IMR-90 (cell line): ENCODE measurements at regions not wholly inside any gene's neighbourhood (a gene's known extent, or its start where the extent isn't known, plus 50 kb on each side); places are given as distances from the start of the nearest gene placed in this dataset.
A peak's percentile ranks its signal among the peaks of the same experiment; 100 is the strongest.

Experiments
- ATAC-seq: fragments of 200-7000 bp; cut with Tn5 transposase; 2 replicates; pipeline ENCODE4 v1.9.1; 2020; ENCODE audit warnings: low read depth, mild to moderate bottlenecking, moderate library complexity
- BruUV-seq: library from RNA; stranded (reverse); fragments of 400-500 nt; replicated peaks from 2 replicates; lab custom pipeline; 2021; lab: Mats Ljungman, UMichigan
- CTCF ChIA-PET: fragments of 300-600 bp; formaldehyde crosslinking; extraction: SDS; loops from one replicate; lab custom pipeline; 2021; ENCODE audit warnings: antibody characterized with exemption; lab: Yijun Ruan, JAX
- POLR2A ChIA-PET: fragments of 300-600 bp; sonication (Branson Sonifier 250); formaldehyde crosslinking; loops from one replicate; lab custom pipeline; 2022; ENCODE audit warnings: antibody characterized with exemption; ENCODE audit not compliant: unreplicated experiment; lab: Charles Lee
- DNase-seq: peaks from one replicate; pipeline ENCODE4 v3.0.0; 2013
- H2AFZ ChIP-seq: replicated peaks from 2 replicates; pipeline ENCODE3; 2013; ENCODE audit warnings: low read length, mild to moderate bottlenecking; ENCODE audit not compliant: poor library complexity
- H2AK5ac ChIP-seq: 2 replicates; pipeline ENCODE4 v1.6.1; 2013; ENCODE audit warnings: low read depth, low read length, inconsistent platforms
- H2AK9ac ChIP-seq: replicated peaks from 2 replicates; pipeline ENCODE3; 2013; ENCODE audit warnings: mild to moderate bottlenecking, low read depth, low read length, moderate library complexity; ENCODE audit not compliant: poor library complexity
- H2BK120ac ChIP-seq: 2 replicates; pipeline ENCODE4 v1.6.1; 2013; ENCODE audit warnings: low read depth, low read length, inconsistent platforms
- H2BK15ac ChIP-seq: 3 replicates; pipeline ENCODE4 v1.6.1; 2013; ENCODE audit warnings: low read depth, low read length, inconsistent platforms
- H2BK20ac ChIP-seq: 2 replicates; pipeline ENCODE4 v1.6.1; 2013; ENCODE audit warnings: low read depth, mild to moderate bottlenecking, inconsistent platforms, low read length, moderate library complexity
- H2BK5ac ChIP-seq: 2 replicates; pipeline ENCODE4 v1.6.1; 2013; ENCODE audit warnings: mild to moderate bottlenecking, low read depth, low read length, inconsistent platforms; ENCODE audit not compliant: poor library complexity, severe bottlenecking
- H3K14ac ChIP-seq: replicated peaks from 2 replicates; pipeline ENCODE4 v1.6.1; 2013; ENCODE audit warnings: low read depth, low read length, inconsistent platforms
- H3K18ac ChIP-seq: 2 replicates; pipeline ENCODE4 v1.6.1; 2013; ENCODE audit warnings: low read depth, low read length, control low read depth
- H3K23ac ChIP-seq: 2 replicates; pipeline ENCODE4 v1.6.1; 2013; ENCODE audit warnings: low read depth, low read length, inconsistent platforms
- H3K27ac ChIP-seq: 2 replicates; pipeline ENCODE4 v1.5.1; 2013; ENCODE audit warnings: mild to moderate bottlenecking, control low read depth, low read length; ENCODE audit not compliant: insufficient read depth
- H3K27me3 ChIP-seq: 2 replicates; pipeline ENCODE4 v1.6.1; 2013; ENCODE audit warnings: low read length; ENCODE audit not compliant: control insufficient read depth, insufficient read depth
- H3K36me3 ChIP-seq: 2 replicates; pipeline ENCODE4 v1.6.1; 2013; ENCODE audit warnings: low read length, mixed read lengths; ENCODE audit not compliant: control insufficient read depth, insufficient read depth
- H3K4ac ChIP-seq: 2 replicates; pipeline ENCODE4 v1.6.1; 2013; ENCODE audit warnings: low read depth, low read length, inconsistent platforms
- H3K4me1 ChIP-seq: 2 replicates; pipeline ENCODE4 v1.6.1; 2013; ENCODE audit warnings: low read length, mixed read lengths; ENCODE audit not compliant: control insufficient read depth, insufficient read depth
- H3K4me2 ChIP-seq: 2 replicates; pipeline ENCODE4 v1.6.1; 2013; ENCODE audit warnings: low read depth, mild to moderate bottlenecking, control low read depth, low read length, moderate library complexity
- H3K4me3 ChIP-seq: 2 replicates; pipeline ENCODE4 v1.5.1; 2013; ENCODE audit warnings: low read depth, mild to moderate bottlenecking, control low read depth, low read length, moderate library complexity; ENCODE audit not compliant: insufficient read depth
- H3K56ac ChIP-seq: 2 replicates; pipeline ENCODE4 v1.6.1; 2013; ENCODE audit warnings: low read length, inconsistent platforms; ENCODE audit not compliant: insufficient read depth; ENCODE audit errors: extremely low read depth
- H3K79me1 ChIP-seq, 2 experiments: 2 replicates each; pipeline ENCODE4 v1.6.1; 2013; ENCODE audit warnings: low read length in 2 of 2, inconsistent platforms in 1 of 2, low read depth in 1 of 2
- H3K9ac ChIP-seq: 2 replicates; pipeline ENCODE4 v1.6.1; 2013; ENCODE audit warnings: low read depth, low read length, control low read depth
- H3K9me1 ChIP-seq: 2 replicates; pipeline ENCODE4 v1.6.1; 2013; ENCODE audit warnings: low read length, inconsistent platforms; ENCODE audit not compliant: insufficient read depth
- H3K9me3 ChIP-seq: 2 replicates; pipeline ENCODE4 v1.6.1; 2013; ENCODE audit warnings: low read length; ENCODE audit not compliant: control insufficient read depth, insufficient read depth
- H4K20me1 ChIP-seq: 2 replicates; pipeline ENCODE4 v1.6.1; 2013; ENCODE audit warnings: low read length, inconsistent platforms; ENCODE audit not compliant: insufficient read depth
- H4K5ac ChIP-seq: 2 replicates; pipeline ENCODE4 v1.6.1; 2013; ENCODE audit warnings: mild to moderate bottlenecking, low read depth, low read length, control low read depth
- H4K8ac ChIP-seq, 2 experiments: 2 replicates each; pipeline ENCODE4 v1.6.1; 2013; ENCODE audit warnings: low read depth in 2 of 2, low read length in 2 of 2, control low read depth in 1 of 2, inconsistent platforms in 1 of 2
- H4K91ac ChIP-seq: 2 replicates; pipeline ENCODE4 v1.6.1; 2013; ENCODE audit warnings: low read depth, low read length, inconsistent platforms; ENCODE audit not compliant: insufficient read depth
- BHLHE40 ChIP-seq: fragments of 150-350 bp; IDR thresholded peaks from 2 replicates; pipeline ENCODE4 v1.6.1; 2016; ENCODE audit warnings: mild to moderate bottlenecking, low read depth, low read length
- CEBPB ChIP-seq: IDR thresholded peaks from 2 replicates; pipeline ENCODE4 v1.6.1; 2012; ENCODE audit warnings: low read depth, low read length, improper control_type of control experiment
- CHD1 ChIP-seq: IDR thresholded peaks from 2 replicates; pipeline ENCODE4 v1.6.1; 2012; ENCODE audit warnings: low read depth, low read length, improper control_type of control experiment
- FOS ChIP-seq: fragments of 150-350 bp; IDR thresholded peaks from 2 replicates; pipeline ENCODE4 v1.6.1; 2016; ENCODE audit warnings: low read depth, low read length
- MAFK ChIP-seq: IDR thresholded peaks from 2 replicates; pipeline ENCODE4 v1.6.1; 2012; ENCODE audit warnings: low read depth, low read length, improper control_type of control experiment
- MXI1 ChIP-seq: IDR thresholded peaks from 2 replicates; pipeline ENCODE4 v1.6.1; 2012; ENCODE audit warnings: low read depth, mild to moderate bottlenecking, low read length, moderate library complexity, borderline replicate concordance
- POLR2A ChIP-seq: IDR thresholded peaks from 2 replicates; pipeline ENCODE4 v1.6.1; 2012; ENCODE audit warnings: mild to moderate bottlenecking, low read depth, low read length
- RFX5 ChIP-seq: IDR thresholded peaks from 2 replicates; pipeline ENCODE4 v1.8.0; 2012; ENCODE audit warnings: low read depth, mild to moderate bottlenecking, low read length, moderate library complexity
- dilution Hi-C: fragments of 300-500 bp; cut with HindIII; formaldehyde crosslinking; loops from one replicate; pipeline ENCODE4 v1.14.3; 2018; ENCODE audit warnings: low sequenced_read_pairs; ENCODE audit not compliant: unreplicated experiment
- in situ Hi-C: fragments of 300-500 bp; cut with MboI; formaldehyde crosslinking; loops from 3 replicates; pipeline ENCODE4 v1.14.3; 2019; ENCODE audit warnings: low sequenced_read_pairs, inconsistent platforms, mixed read lengths
- intact Hi-C: fragments of 100-400 bp; cut with micrococcal nuclease; formaldehyde crosslinking; loops from 2 replicates; pipeline ENCODE4 v1.10.0; 2022
- TF ChIP-seq, protein P1 (sequence below): fragments of 150-350 bp; IDR thresholded peaks from 2 replicates; pipeline ENCODE4 v1.6.1; 2016; ENCODE audit warnings: low read depth, mild to moderate bottlenecking, low read length, moderate library complexity, borderline replicate concordance

- Histone ChIP-seq H2BK20ac (no peak overlapping the region), H3K4me3 (no peak overlapping the region), H3K4me1 (no peaks in the 10 kb centered on the region), H3K18ac (no peak overlapping the region), H4K8ac (no peak overlapping the region), H3K23ac (no peak overlapping the region), H3K9me1 (no peaks in the 10 kb centered on the region), H3K4me2 (no peak overlapping the region), H2AK5ac (no peak overlapping the region), H4K20me1 (no peaks in the 10 kb centered on the region), H2AK9ac (peak overlapping the region; percentile 52), H3K36me3 (no peaks in the 10 kb centered on the region), H4K91ac (no peak overlapping the region), H3K9me3 (peaks cover 2% of the 10 kb centered on the region), H2AFZ (no peak overlapping the region), H3K27me3 (no peaks in the 10 kb centered on the region), H2BK5ac (no peak overlapping the region), H3K4ac (no peak overlapping the region), H2BK15ac (no peak overlapping the region), H3K27ac (no peak overlapping the region), H3K79me1 (no peaks in the 10 kb centered on the region), H2BK120ac (0 out of 2 replicates have a peak overlapping the region, but pooled peaks have one; percentile 9), H3K9ac (no peak overlapping the region), H3K14ac (no peak overlapping the region), H4K5ac (no peak overlapping the region), H3K56ac (no peak overlapping the region)
- POLR2A ChIA-PET: no interaction called here
- dilution Hi-C loops: no loop called here
- CTCF ChIA-PET: no interaction called here
- in situ Hi-C loops: no loop called here
- ATAC-seq (no peak), DNase-seq (no peak)
- intact Hi-C loops: no loop called here
- TF ChIP-seq POLR2A (no peak), CHD1 (no peak), FOS (no peak), CEBPB (no peak), MAFK (no peak), RFX5 (no peak), BHLHE40 (no peak), MXI1 (no peak)
- TF ChIP-seq, protein P1, sequence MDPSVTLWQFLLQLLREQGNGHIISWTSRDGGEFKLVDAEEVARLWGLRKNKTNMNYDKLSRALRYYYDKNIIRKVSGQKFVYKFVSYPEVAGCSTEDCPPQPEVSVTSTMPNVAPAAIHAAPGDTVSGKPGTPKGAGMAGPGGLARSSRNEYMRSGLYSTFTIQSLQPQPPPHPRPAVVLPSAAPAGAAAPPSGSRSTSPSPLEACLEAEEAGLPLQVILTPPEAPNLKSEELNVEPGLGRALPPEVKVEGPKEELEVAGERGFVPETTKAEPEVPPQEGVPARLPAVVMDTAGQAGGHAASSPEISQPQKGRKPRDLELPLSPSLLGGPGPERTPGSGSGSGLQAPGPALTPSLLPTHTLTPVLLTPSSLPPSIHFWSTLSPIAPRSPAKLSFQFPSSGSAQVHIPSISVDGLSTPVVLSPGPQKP: no peak
- BruUV-seq: no TSS peak
Measured at GRCh38 chr4:177147668-177148067, 162.0 kb upstream of the NEIL3 start.
